Breast epithelium (tissue), 4 donors: ENCODE measurements at regions not wholly inside any gene's neighbourhood (a gene's known extent, or its start where the extent isn't known, plus 50 kb on each side); places are given as distances from the start of the nearest gene placed in this dataset.

Source experiments
- DNase-seq, 2 donors: peaks; one replicate each; pipeline ENCODE4 v3.0.0-alpha.2; 2019; ENCODE audit warnings: low spot score in 2 of 2
- H3K27ac ChIP-seq, 2 donors: fragments of 200-600 bp; sonication (generic) in 1 of 2; one replicate each; pipeline ENCODE4 v1.5.1; 2016 to 2019; ENCODE audit warnings: mild to moderate bottlenecking in 1 of 2
- H3K27me3 ChIP-seq, 2 donors: fragments of 200-600 bp; sonication (generic) in 1 of 2; one replicate each; pipeline versions ENCODE4 v1.5.1 to v1.6.0; 2017 to 2019; ENCODE audit warnings: control low read depth in 1 of 2, mild to moderate bottlenecking in 1 of 2
- H3K36me3 ChIP-seq: fragments of 200-600 bp; one replicate; pipeline ENCODE4 v1.5.1; 2019
- H3K4me1 ChIP-seq, 2 donors: fragments of 200-600 bp; sonication (generic); one replicate each; pipeline ENCODE4 v1.5.1; 2016 to 2019; ENCODE audit warnings: control low read depth in 1 of 2
- H3K4me3 ChIP-seq, 3 donors: fragments of 200-600 bp; sonication (generic); 1 replicate in 2 of 3; 2 replicates in 1 of 3; pipeline ENCODE4 v1.5.1; 2016 to 2019; ENCODE audit warnings: mild to moderate bottlenecking in 3 of 3, moderate library complexity in 2 of 3
- H3K9me3 ChIP-seq, 2 donors: fragments of 200-600 bp; sonication (generic) in 1 of 2; one replicate each; pipeline ENCODE4 v1.5.1; 2016 to 2019; ENCODE audit warnings: control low read depth in 1 of 2
- POLR2A ChIP-seq: fragments of 450-650 bp; IDR thresholded peaks from one replicate; pipeline ENCODE4 v1.6.1; 2016; ENCODE audit warnings: antibody characterized with exemption, mild to moderate bottlenecking, moderate library complexity
- POLR2AphosphoS5 ChIP-seq, 3 donors: sonication (generic); formaldehyde crosslinking; IDR thresholded peaks; one replicate each; pipeline ENCODE4 v1.6.1; 2017; ENCODE audit warnings: antibody characterized with exemption in 3 of 3
- intact Hi-C: fragments of 100-400 bp; cut with DNase I; formaldehyde crosslinking; loops from one replicate; pipeline ENCODE4 v1.15.1; 2023; ENCODE audit warnings: low total_unique reads
- TF ChIP-seq, protein P1 (sequence below), 3 donors: fragments of 450-650 bp; IDR thresholded peaks; one replicate each; pipeline ENCODE4 v1.5.1; 2016 to 2017; ENCODE audit warnings: antibody characterized with exemption in 3 of 3, mild to moderate bottlenecking in 3 of 3, moderate library complexity in 3 of 3

DNA sequence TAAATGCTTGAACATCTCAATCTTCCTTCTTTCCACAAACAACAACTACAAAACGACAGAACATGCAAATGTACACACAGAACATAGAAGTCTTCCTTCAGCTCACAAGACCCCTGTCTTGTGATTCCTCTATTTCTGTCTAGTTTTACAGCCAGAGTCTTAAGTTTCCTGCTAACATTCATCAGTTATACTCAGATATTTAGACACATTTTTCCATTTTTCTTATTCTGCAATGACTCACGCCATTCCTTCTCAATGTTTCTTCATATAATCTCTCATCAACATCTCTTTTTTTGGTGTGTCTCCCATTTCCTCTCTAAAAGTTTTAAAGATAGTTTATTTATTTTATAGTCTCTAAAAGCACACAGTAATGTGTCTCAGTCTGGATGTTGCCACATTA, 1872.9 kb upstream of the PCDH20 start:
- Histone ChIP-seq H3K9me3 (peaks cover 0 to 3% of the 10 kb centered on the region in 2 donors), H3K4me1 (no peaks in the 10 kb centered on the region), H3K27ac (no peak overlapping the region), H3K27me3 (no peaks in the 10 kb centered on the region), H3K4me3 (no peak overlapping the region), H3K36me3 (no peaks in the 10 kb centered on the region)
- intact Hi-C loops, result no loop called here
- TF ChIP-seq POLR2A, result no peak
- no peak for TF ChIP-seq POLR2AphosphoS5 (IDR thresholded peaks at IDR 0.05)
- TF ChIP-seq, protein P1, sequence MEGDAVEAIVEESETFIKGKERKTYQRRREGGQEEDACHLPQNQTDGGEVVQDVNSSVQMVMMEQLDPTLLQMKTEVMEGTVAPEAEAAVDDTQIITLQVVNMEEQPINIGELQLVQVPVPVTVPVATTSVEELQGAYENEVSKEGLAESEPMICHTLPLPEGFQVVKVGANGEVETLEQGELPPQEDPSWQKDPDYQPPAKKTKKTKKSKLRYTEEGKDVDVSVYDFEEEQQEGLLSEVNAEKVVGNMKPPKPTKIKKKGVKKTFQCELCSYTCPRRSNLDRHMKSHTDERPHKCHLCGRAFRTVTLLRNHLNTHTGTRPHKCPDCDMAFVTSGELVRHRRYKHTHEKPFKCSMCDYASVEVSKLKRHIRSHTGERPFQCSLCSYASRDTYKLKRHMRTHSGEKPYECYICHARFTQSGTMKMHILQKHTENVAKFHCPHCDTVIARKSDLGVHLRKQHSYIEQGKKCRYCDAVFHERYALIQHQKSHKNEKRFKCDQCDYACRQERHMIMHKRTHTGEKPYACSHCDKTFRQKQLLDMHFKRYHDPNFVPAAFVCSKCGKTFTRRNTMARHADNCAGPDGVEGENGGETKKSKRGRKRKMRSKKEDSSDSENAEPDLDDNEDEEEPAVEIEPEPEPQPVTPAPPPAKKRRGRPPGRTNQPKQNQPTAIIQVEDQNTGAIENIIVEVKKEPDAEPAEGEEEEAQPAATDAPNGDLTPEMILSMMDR (IDR thresholded peaks at IDR 0.05), result no peak
- DNase-seq, result no peak

GRCh38 chr13:63287926-63288325, 1872.3 kb upstream of the PCDH20 start:
- DNase-seq, result no peak
- H3K4me3 ChIP-seq, result no peak overlapping the region
- H3K27me3 ChIP-seq, result no peaks in the 10 kb centered on the region
- H3K36me3 ChIP-seq, result no peaks in the 10 kb centered on the region
- intact Hi-C loops, result no loop called here
- H3K9me3 ChIP-seq, result peaks cover 0 to 3% of the 10 kb centered on the region in 2 donors
- no peak overlapping the region for H3K27ac ChIP-seq
- TF ChIP-seq, protein P1 (IDR thresholded peaks at IDR 0.05), result no peak
- no peak for TF ChIP-seq POLR2AphosphoS5 (IDR thresholded peaks at IDR 0.05)
- no peak for TF ChIP-seq POLR2A
- no peaks in the 10 kb centered on the region for H3K4me1 ChIP-seq

DNA sequence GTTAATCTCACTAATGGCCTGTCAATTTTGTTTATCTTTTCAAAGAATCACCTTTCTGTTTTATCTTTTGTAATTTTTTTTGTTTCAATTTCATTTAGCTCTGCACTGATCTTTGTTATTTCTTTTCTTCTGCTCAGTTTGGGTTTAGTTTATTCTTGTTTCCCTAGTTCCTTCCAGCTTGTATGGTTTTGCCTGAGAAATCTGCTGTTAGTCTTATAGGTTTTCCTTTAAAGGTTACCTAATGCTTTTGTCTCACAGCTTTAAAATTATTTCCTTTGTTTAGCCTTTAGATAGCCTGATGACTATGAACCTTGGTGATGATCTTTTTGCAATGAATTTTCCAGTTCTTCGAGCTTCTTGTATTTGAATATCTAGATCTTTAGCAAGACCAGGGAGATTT, 1869.8 kb upstream of the PCDH20 start:
- Histone ChIP-seq H3K27ac (no peak overlapping the region), H3K4me1 (no peaks in the 10 kb centered on the region), H3K9me3 (peaks cover 0 to 16% of the 10 kb centered on the region in 2 donors), H3K36me3 (no peaks in the 10 kb centered on the region), H3K4me3 (no peak overlapping the region), H3K27me3 (no peaks in the 10 kb centered on the region)
- DNase-seq, result no peak
- TF ChIP-seq, protein P1 (IDR thresholded peaks at IDR 0.05), result no peak
- no peak for TF ChIP-seq POLR2AphosphoS5 (IDR thresholded peaks at IDR 0.05)
- TF ChIP-seq POLR2A, result no peak
- intact Hi-C loops, result no loop called here

- Histone ChIP-seq H3K27ac (no peak overlapping the region), H3K27me3 (no peaks in the 10 kb centered on the region), H3K4me3 (no peak overlapping the region), H3K4me1 (no peaks in the 10 kb centered on the region), H3K9me3 (peaks cover 3 to 24% of the 10 kb centered on the region in 2 donors), H3K36me3 (no peaks in the 10 kb centered on the region)
- intact Hi-C loops, result no loop called here
- no peak for DNase-seq
- TF ChIP-seq POLR2AphosphoS5 (IDR thresholded peaks at IDR 0.05), result no peak
- no peak for TF ChIP-seq POLR2A
- TF ChIP-seq, protein P1 (IDR thresholded peaks at IDR 0.05), result no peak
Measured at GRCh38 chr13:63279136-63279535, 1863.5 kb upstream of the PCDH20 start.

DNA sequence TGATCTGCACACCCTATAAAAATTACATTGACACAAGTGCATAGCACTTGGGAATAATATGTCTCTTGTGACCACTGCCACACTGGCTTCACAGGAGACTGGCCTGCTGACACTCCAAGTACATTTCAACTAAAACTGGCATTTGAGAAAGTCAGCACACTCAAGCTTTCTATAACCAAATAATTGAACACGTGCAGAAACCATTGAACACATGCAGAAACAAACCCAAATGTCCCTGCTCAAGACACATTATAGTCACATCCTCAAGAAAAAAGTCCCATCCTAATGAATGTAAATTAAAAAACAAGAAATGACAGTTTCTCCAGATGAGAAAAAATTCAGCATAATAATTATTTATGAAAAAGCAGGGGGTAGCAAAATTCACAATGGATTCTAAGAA, 1859.1 kb upstream of the PCDH20 start:
- no peak for TF ChIP-seq POLR2A
- no peak for TF ChIP-seq POLR2AphosphoS5 (IDR thresholded peaks at IDR 0.05)
- TF ChIP-seq, protein P1 (IDR thresholded peaks at IDR 0.05), result no peak
- Histone ChIP-seq H3K4me1 (no peaks in the 10 kb centered on the region), H3K27ac (no peak overlapping the region), H3K36me3 (no peaks in the 10 kb centered on the region), H3K4me3 (no peak overlapping the region), H3K27me3 (no peaks in the 10 kb centered on the region), H3K9me3 (peaks cover 3 to 12% of the 10 kb centered on the region in 2 donors)
- DNase-seq, result no peak
- intact Hi-C loops, result no loop called here
